Natural killer cell (primary cell): ENCODE measurements at regions not wholly inside any gene's neighbourhood (a gene's known extent, or its start where the extent isn't known, plus 50 kb on each side); places are given as distances from the start of the nearest gene placed in this dataset.

Experiments
- ATAC-seq, 3 donors: fragments of 150-1000 bp in 2 of 3; fragments of 200-7000 bp in 1 of 3; cut with Tn5 transposase; 1 replicate in 1 of 3; 2 replicates in 2 of 3; pipeline ENCODE4 v1.10.0; 2021; ENCODE audit warnings: mild to moderate bottlenecking in 2 of 3, moderate library complexity in 2 of 3
- DNase-seq, 2 donors: peaks; one replicate each; pipeline versions ENCODE4 v3.0.0 to v3.0.0-alpha.2; 2013 to 2021; ENCODE audit warnings: mixed read lengths in 1 of 2
- H3K27ac ChIP-seq: one replicate; pipeline ENCODE4 v1.5.1; 2013; ENCODE audit warnings: mild to moderate bottlenecking, low read length
- H3K27me3 ChIP-seq: one replicate; pipeline ENCODE4 v1.6.1; 2013; ENCODE audit warnings: low read length; ENCODE audit not compliant: control insufficient read depth, insufficient read depth
- H3K36me3 ChIP-seq: one replicate; pipeline ENCODE4 v1.6.1; 2013; ENCODE audit warnings: low read length; ENCODE audit not compliant: control insufficient read depth, insufficient read depth
- H3K4me1 ChIP-seq: one replicate; pipeline ENCODE4 v1.6.1; 2013; ENCODE audit warnings: low read length; ENCODE audit not compliant: control insufficient read depth, insufficient read depth
- H3K4me3 ChIP-seq: one replicate; pipeline ENCODE4 v1.5.1; 2013; ENCODE audit warnings: low read length
- H3K9me3 ChIP-seq: one replicate; pipeline ENCODE4 v1.6.1; 2013; ENCODE audit warnings: low read length; ENCODE audit not compliant: control insufficient read depth, insufficient read depth
- H3K27ac Mint-ChIP-seq, 2 donors: one replicate each; pipeline ENCODE4 v1.8.0; 2022; ENCODE audit warnings: mild to moderate bottlenecking in 2 of 2, mixed read lengths in 2 of 2, moderate library complexity in 1 of 2
- H3K27me3 Mint-ChIP-seq, 2 donors: one replicate each; pipeline ENCODE4 v1.8.0; 2022; ENCODE audit warnings: low read depth in 2 of 2, mixed read lengths in 2 of 2
- H3K36me3 Mint-ChIP-seq: one replicate; pipeline ENCODE4 v1.8.0; 2022; ENCODE audit warnings: mixed read lengths
- H3K4me1 Mint-ChIP-seq, 2 donors: one replicate each; pipeline ENCODE4 v1.8.0; 2022; ENCODE audit warnings: mixed read lengths in 2 of 2
- H3K4me3 Mint-ChIP-seq: one replicate; pipeline ENCODE4 v1.8.0; 2022; ENCODE audit warnings: mild to moderate bottlenecking, moderate library complexity, mixed read lengths
- H3K9me3 Mint-ChIP-seq, 2 donors: one replicate each; pipeline ENCODE4 v1.8.0; 2022; ENCODE audit warnings: mixed read lengths in 2 of 2
- WGBS: methylation state at CpG from one replicate; pipeline ENCODE4 v1.1.7; 2013; ENCODE audit warnings: missing lambda C conversion rate; ENCODE audit not compliant: insufficient coverage; 5-methylcytosine and 5-hydroxymethylcytosine counted together
- intact Hi-C: fragments of 100-400 bp; cut with micrococcal nuclease; formaldehyde crosslinking; loops from one replicate; pipeline ENCODE4 v1.14.2; 2022
- TF ChIP-seq, protein P1 (sequence below): fragments of 200-600 bp; IDR thresholded peaks from one replicate; pipeline ENCODE4 v1.8.0; 2022; ENCODE audit warnings: antibody characterized with exemption

GRCh38 chr5:89273289-89273688, 390.3 kb upstream of the MEF2C start:
- Mint-ChIP-seq H3K4me3 (no peak overlapping the region), H3K9me3 (peaks cover 0 to 4% of the 10 kb centered on the region in 2 donors), H3K4me1 (peaks cover 10 to 12% of the 10 kb centered on the region in 2 donors), H3K27me3 (peaks cover 4 to 7% of the 10 kb centered on the region in 2 donors), H3K36me3 (no peaks in the 10 kb centered on the region), H3K27ac (no peak overlapping the region)
- Histone ChIP-seq H3K9me3 (no peaks in the 10 kb centered on the region), H3K4me3 (no peak overlapping the region), H3K36me3 (no peaks in the 10 kb centered on the region), H3K27ac (no peak overlapping the region), H3K4me1 (no peaks in the 10 kb centered on the region), H3K27me3 (no peaks in the 10 kb centered on the region)
- intact Hi-C loops = no loop called here
- WGBS = 93% methylated on average over 7 of the region's 7 CpGs
- ATAC-seq (no peak), DNase-seq (no peak)
- TF ChIP-seq, protein P1, sequence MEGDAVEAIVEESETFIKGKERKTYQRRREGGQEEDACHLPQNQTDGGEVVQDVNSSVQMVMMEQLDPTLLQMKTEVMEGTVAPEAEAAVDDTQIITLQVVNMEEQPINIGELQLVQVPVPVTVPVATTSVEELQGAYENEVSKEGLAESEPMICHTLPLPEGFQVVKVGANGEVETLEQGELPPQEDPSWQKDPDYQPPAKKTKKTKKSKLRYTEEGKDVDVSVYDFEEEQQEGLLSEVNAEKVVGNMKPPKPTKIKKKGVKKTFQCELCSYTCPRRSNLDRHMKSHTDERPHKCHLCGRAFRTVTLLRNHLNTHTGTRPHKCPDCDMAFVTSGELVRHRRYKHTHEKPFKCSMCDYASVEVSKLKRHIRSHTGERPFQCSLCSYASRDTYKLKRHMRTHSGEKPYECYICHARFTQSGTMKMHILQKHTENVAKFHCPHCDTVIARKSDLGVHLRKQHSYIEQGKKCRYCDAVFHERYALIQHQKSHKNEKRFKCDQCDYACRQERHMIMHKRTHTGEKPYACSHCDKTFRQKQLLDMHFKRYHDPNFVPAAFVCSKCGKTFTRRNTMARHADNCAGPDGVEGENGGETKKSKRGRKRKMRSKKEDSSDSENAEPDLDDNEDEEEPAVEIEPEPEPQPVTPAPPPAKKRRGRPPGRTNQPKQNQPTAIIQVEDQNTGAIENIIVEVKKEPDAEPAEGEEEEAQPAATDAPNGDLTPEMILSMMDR = no peak

DNA sequence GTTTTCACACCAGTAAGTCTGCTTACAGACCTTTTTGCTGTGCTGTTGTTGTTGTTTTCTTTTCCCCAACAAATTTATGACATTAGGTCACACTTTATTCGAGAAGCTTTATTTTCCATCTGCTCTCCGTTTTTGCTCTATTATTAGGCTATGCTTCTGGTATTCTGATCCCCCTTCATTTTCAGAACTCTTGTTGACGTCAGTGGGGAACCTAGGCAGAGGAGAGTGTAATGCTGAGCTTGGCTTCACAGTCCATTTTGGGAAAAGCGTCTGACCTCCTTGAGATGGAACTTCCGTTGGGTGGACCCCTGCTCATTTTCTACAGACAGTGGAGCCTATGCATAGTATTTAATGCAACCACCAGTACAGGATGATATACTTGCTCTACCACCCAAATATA, 387.9 kb upstream of the MEF2C start:
- peaks cover 4 to 7% of the 10 kb centered on the region in 2 donors for H3K27me3 Mint-ChIP-seq
- Histone ChIP-seq H3K27me3 (no peaks in the 10 kb centered on the region), H3K9me3 (no peaks in the 10 kb centered on the region), H3K36me3 (no peaks in the 10 kb centered on the region), H3K4me3 (no peak overlapping the region), H3K27ac (no peak overlapping the region), H3K4me1 (no peaks in the 10 kb centered on the region)
- H3K27ac Mint-ChIP-seq = no peak overlapping the region
- TF ChIP-seq, protein P1 = no peak
- no peak for ATAC-seq
- WGBS = 68% methylated on average over 5 of the region's 5 CpGs
- no peaks in the 10 kb centered on the region for H3K36me3 Mint-ChIP-seq
- no peaks in the 10 kb centered on the region for H3K9me3 Mint-ChIP-seq
- DNase-seq = no peak
- peaks cover 12 to 17% of the 10 kb centered on the region in 2 donors for H3K4me1 Mint-ChIP-seq
- no peak overlapping the region for H3K4me3 Mint-ChIP-seq
- intact Hi-C loops = no loop called here

DNA sequence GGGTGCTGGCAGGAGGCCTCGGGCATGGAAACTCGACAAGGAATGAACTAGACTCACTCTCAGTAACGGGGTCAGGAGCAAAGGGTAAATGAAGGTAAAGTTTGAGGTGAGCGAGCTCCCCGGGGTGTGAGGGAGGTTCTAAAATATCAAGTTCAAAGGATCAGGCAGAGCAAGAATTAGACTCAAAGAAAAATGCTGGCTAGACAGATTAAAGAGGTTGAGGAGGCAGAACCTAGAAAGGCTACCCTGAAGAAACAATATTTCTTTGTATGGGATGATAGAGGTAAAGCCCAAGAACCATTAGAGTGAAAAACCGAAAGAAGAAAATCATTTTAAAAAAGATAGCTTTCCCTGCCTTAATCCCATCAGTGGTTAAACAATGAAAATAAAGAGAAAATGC, 386.7 kb upstream of the MEF2C start:
- Mint-ChIP-seq H3K4me3 (no peak overlapping the region), H3K4me1 (peaks cover 12 to 17% of the 10 kb centered on the region in 2 donors), H3K36me3 (no peaks in the 10 kb centered on the region), H3K9me3 (no peaks in the 10 kb centered on the region), H3K27me3 (peaks cover 3 to 7% of the 10 kb centered on the region in 2 donors), H3K27ac (no peak overlapping the region)
- no peaks in the 10 kb centered on the region for H3K36me3 ChIP-seq
- WGBS = 87% methylated on average over 5 of the region's 6 CpGs
- no peak overlapping the region for H3K27ac ChIP-seq
- H3K4me3 ChIP-seq = no peak overlapping the region
- no peaks in the 10 kb centered on the region for H3K4me1 ChIP-seq
- H3K9me3 ChIP-seq = no peaks in the 10 kb centered on the region
- TF ChIP-seq, protein P1 = no peak
- no peak for DNase-seq
- intact Hi-C loops = no loop called here
- no peak for ATAC-seq
- no peaks in the 10 kb centered on the region for H3K27me3 ChIP-seq

- Histone ChIP-seq H3K4me1 (no peaks in the 10 kb centered on the region), H3K36me3 (no peaks in the 10 kb centered on the region), H3K27ac (peak overlapping the region; percentile 22), H3K9me3 (no peaks in the 10 kb centered on the region), H3K4me3 (no peak overlapping the region), H3K27me3 (no peaks in the 10 kb centered on the region)
- Mint-ChIP-seq H3K9me3 (no peaks in the 10 kb centered on the region), H3K4me3 (no peak overlapping the region), H3K27ac (no peak overlapping the region), H3K27me3 (peaks cover 2 to 7% of the 10 kb centered on the region in 2 donors), H3K4me1 (peaks cover 12 to 17% of the 10 kb centered on the region in 2 donors), H3K36me3 (no peaks in the 10 kb centered on the region)
- intact Hi-C loops = no loop called here
- WGBS = 19% methylated on average over 2 of the region's 4 CpGs
- DNase-seq (no peak), ATAC-seq (no peak)
- TF ChIP-seq, protein P1 = no peak
Observed at GRCh38 chr5:89268460-89268859, 385.5 kb upstream of the MEF2C start.
